Stimulated activated naive CD4-positive, alpha-beta T cell (primary cell): ENCODE measurements at regions not wholly inside any gene's neighbourhood (a gene's known extent, or its start where the extent isn't known, plus 50 kb on each side); places are given as distances from the start of the nearest gene placed in this dataset.
"Not testable (repeated sequence)": the region's sequence is repeated elsewhere in the genome, so short reads cannot be mapped to it uniquely, and the experiment has no call there.

ENCODE experiments used
- DNase-seq, 6 experiments: peaks; one replicate each; lab custom pipeline; 2025; lab: John Stamatoyannopoulos, UW

DNA sequence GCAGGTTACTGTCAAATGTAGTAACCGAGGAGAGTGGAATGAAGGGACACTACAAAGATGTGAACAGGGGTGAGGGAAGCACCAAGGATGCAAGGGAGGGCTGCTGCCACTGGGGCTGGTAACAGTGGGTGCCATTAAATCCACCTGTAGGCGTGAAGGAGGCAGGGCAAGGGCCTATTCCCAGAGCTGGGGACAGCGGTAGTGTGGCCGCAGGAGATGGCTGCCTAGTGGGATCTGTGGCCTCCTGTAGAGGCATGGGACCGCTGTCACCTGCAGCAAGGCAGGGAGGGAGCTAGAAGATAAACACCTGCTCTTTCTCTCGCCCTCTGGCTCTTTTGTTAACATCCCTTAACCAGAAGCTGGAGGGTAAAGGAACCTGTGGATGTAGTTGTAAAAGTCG lies 80.5 kb upstream of the CNIH3 start:
- DNase-seq, result no peak

DNA sequence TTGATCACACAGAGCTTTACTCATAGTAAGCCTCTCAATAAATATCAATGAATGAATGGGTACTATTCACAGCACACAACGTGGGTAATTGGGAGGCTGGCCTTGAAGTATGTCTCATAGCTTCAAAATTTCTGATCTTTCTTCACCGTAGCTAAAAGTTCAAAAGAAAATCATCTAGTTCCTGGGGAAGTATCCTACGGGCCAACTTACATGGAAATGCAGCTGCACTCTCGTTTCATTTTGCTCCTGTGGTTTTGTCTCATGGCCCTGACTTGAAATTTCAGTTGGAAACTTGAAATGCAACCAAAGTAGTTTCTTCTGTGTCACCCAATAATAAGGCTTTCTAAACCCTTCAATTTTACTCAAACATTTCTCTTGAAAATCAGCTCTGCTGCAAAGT lies 76.1 kb upstream of the CNIH3 start:
- no peak for DNase-seq

DNA sequence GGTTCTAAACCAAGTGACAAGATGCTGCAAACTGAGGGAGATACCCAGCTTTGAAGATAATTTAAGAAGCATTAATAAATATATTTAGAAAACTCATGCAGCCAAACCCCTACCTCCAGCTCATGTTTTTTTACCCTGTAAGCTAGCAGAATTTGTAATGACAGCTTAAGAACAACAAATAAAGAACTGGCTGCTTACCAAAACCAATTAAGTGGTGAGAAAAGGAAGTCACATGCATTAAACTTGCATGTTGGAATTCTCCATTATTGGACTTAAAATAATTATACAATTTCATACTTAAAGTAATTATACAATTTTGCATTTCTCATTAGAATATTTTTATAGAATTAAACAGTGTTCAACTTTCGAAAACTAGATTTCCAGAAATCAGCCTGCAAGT lies 75.6 kb upstream of the CNIH3 start:
- DNase-seq, result no peak

DNA sequence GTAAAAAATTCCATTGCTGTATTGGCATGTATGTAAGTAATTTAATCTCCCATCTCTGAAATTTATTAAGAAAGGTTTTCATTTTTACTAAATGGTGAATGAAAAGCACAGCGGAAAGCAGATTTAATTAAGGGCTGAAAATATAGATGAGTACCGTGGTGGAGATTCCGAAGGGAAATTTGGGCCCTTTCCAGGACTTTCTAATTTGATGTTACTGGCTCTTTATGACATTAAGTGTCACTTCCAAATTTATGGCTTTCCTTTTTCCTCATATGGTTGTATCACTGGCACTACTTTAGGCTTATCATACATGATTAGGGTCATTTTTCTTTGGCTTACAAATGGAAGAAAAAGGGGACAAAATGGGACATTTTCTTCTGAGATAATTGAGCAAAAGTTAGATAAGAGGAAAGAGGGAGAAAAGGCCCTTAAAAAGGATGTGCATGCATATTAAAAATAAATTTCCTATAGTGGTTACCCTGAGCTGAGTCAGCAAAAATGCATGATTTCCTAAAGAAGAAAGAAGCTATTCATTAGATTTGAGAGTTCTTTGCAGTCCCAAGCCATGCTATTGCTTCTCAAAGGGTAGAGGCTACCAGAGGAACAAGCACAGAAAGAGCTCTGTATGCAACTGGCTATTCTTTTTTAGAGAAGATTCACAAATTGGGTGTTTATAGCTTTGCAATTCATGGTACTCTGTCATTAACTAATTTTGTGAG lies 74.9 kb upstream of the CNIH3 start:
- no peak for DNase-seq

GRCh38 chr1:224541901-224542630 lies 74.1 kb upstream of the CNIH3 start:
- no peak for DNase-seq

GRCh38 chr1:224542783-224543440 lies 73.2 kb upstream of the CNIH3 start:
- no peak for DNase-seq

DNA sequence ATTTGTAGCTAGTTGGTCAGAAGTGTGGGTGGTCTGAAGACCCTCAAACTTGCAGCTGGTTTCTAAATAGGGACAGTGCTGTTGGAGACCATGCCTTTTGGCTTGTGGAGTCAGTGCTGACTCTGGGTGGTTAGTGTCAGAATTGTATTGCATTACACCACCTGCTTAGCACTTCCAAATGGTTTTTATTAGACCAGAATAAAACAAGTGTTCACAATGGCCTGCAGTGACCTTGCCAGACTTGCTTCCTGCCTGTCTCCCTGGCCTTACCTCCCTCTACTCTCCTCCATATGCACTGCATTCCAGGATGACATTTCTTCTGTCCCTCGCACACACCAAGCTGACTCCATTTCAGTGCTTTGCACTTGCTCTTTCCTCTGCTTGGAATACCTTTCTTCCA lies 72.7 kb upstream of the CNIH3 start:
- no peak for DNase-seq

DNA sequence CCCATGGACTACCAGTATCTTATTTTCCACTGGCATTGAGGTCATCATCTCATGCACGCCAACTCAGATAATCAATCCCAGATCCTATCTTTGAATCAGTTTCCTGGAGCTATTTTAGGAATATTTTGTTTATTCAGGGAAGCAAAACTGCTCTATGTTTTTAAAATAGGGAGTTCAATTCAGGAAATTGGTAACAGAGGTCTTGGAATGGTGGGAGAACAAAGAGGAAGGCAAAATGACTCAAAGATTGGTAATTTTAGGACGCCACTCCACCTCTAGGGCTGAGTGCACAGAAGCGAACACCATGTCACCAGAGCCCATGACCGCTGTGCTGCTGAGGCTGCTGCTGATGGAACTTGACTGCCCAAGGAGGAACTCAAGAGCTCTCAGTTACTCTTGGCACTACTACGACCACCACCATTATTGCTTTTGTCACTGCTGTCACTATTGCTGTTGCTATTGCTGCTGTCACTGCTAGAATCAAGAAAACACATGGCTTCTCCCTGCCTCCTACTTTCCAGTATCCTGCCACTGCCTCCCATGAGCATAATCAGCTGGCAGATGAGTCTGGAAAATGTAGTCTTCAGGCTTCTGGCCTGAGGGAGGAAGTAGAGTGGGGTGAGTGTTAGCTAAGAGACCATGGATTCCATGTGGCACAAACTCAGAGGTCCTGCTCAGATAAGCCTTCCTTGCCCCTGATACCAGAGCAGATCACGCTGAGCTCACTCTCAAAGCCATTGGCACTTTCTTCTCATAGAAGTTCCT lies 71.6 kb upstream of the CNIH3 start:
- no peak for DNase-seq

DNA sequence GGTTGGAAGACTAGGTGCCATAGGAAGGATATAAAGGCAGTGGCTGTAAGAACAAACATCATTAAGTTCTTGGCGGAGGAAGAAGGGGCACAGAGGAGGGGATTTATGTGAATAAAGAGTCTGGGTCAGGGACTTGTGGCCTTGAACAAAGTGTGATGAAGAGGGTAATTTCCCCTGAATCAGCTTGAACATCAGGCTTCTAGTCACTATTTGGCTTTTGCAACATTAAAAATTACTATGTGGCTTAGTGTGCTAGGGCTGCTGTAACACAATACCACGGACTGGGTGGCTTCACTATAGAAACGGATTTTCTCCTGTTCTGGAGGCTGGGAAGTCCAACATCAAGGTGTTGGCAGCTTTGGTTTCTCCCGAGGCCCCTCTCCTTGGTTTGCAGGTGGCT lies 70.5 kb upstream of the CNIH3 start:
- DNase-seq, result no peak

DNA sequence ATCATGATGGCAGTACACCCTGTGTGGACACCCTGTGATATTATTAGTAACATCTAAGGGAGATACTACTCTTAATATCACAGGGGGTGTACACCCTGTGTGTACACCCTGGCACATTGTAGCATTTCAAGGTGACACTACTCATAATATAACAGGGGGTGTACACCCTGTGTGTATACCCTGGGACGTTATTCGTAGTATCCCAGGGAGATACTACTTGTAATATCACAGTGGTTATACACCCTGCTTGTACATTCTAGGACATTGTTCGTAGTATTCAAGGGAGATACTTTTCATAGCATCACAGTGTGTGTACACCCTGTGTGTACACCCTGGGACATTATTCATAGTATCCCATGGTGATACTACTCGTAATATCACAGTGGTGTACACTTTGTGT lies 67.4 kb upstream of the CNIH3 start:
- no peak for DNase-seq

DNA sequence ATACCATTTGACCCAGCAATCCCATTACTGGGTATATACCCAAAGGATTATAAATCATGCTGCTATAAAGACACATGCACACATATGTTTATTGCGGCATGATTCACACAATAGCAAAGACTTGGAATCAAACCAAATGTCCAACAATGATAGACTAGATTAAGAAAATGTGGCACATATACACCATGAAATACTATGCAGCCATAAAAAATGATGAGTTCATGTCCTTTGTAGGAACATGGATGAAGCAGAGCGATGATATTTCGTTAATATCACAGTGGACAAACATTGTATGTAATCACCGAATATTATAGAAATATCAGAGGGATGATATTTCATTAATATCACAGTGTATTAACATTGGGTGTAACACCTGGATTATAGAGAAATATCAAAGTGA lies 64.9 kb upstream of the CNIH3 start:
- not testable (repeated sequence) for DNase-seq

DNA sequence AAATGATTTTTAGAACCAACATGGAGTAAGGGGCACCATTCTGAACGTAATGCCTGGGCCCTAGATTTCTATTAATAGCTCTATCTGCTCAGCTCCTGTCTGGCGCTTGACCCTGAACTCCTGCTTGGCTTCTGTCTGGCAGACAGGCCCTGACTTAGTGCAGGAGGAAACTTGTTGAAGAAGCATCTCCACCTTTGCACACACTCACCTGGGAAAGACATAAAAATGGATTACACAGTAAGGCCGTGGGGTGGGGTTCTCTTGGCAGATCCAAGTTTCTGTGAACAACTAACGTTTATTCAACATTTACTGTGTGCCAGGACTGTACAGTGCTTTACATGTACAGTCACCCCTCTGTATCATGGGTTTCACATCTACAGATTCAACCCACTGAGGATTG lies 62.1 kb upstream of the CNIH3 start:
- DNase-seq, result no peak

DNA sequence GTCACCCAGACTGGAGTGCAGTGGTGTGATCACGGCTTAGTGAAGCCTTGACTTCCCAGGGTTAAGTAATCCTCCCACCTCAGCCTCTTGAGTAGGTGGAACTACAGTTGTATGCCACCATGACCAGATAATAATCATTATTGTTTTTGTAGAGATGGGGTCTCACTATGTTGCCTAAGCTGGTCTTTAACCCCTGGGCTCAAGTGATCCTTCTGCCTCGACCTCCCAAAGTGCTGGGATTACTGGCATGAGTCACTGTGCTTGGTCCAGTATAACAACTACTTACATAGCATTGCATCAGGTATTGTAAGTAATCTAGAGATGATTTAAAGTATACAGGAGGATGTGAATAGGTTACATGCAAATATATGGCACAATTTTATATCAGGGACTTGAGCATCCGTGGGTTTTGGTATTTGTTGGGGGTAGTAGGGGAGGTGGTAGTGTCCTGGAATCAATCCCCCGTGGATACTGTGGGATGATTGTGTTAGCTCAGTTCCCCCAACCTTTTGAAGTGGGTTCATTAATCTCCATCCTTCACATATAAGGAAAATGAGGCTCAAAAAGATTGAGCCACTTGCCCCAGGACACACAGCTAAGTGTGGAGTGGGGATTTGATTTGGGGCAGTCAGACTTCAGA lies 61.4 kb upstream of the CNIH3 start:
- no peak for DNase-seq

DNA sequence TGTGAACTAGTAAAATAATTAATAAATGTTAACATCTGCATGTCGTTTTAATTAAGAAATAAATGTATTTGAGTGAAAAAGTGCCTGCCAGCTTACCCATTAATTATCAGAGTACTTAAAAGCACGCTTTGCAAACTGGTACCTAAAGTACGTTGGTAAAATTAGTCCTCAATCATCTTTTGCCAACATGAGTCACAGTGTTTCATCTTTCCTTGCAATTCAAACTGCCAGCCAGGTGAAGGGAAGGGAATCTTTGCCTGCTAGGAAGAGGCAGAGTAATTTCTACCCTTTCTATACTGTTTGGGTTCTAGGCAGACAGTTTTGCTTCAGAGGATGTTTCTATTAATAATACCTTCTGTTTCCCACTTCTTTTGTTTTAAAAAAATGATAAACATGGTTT lies 57.2 kb upstream of the CNIH3 start:
- no peak for DNase-seq

DNA sequence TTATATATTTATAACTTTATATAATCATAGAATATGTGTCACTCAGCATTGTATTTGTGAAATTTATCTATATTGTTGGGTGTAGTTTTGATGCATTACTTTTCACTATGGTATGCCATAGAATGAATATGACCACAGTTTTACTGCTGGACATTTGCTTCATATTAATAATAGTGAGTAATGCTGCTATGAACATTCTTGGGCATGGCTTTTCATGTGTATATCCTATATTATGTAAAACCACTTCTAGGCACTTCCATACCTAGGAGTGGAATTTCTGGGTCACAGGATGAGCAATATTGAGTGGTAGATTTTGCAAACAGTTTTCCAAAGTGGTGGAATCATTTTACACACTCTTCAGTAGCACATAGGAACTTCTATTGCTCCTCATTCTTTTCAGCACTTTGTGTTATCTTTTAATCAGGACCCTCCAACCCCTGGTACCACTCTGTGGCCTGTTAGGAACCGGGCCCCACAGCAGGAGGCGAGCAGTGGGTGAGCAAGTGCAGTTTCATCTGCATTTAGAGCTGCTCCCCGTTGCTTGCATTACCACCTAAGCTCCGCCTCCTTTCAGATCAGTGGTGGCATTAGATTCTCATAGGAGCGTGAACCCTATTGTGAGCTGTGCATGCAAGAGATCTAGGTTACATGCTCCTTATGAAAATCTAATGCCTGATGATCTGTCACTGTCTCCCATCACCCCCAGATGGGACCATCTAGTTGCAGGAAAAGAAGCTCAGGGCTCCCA lies 56.0 kb upstream of the CNIH3 start:
- no peak for DNase-seq

DNA sequence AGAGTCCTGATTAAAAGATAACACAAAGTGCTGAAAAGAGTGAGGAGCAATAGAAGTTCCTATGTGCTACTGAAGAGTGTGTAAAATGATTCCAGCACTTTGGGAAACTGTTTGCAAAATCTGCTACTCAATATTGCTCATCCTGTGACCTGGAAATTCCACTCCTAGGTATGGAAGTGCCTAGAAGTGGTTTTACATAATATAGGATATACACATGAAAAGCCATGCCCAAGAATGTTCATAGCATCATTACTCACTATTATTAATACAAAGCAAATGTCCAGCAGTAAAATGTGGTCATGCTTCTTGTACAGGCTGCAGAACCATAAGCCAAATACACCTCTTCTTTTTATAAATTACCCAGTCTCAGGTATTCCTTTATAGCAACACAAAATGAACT lies 53.2 kb upstream of the CNIH3 start:
- DNase-seq, result not testable (repeated sequence)

- DNase-seq, result no peak
Measured at GRCh38 chr1:224563666-224564065, 52.5 kb upstream of the CNIH3 start.

DNA sequence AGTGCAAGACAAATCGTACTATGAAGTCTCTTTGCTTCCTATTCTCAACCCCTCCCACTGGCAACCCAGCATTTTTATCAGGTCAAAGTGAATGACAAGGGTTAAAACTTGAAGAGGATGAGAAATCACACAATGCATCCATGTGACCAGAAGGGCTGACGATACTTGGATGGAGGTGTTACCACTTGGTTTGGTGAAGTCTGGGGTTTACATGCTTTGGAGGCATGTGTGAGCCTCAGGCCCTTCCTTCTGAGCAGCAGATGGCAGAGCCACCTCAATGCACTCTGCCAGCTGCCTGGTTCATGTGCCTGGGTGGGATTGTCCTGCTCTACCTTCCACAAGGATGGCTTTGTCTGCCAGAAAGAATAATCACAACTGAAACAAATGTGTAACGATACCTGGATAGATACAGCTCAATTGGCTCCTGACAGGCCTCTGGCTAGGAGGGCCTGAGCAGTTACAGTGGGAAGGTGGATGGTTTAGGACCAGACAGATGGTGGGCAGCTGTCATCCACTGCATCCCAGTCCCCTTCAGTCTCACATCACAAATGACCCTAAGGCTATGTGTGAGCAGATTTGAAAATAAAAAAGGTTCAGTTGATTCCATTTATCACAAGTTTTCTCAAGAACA lies 51.5 kb upstream of the CNIH3 start:
- no peak for DNase-seq

GRCh38 chr1:224565186-224565585 lies 50.9 kb upstream of the CNIH3 start:
- no peak for DNase-seq

DNA sequence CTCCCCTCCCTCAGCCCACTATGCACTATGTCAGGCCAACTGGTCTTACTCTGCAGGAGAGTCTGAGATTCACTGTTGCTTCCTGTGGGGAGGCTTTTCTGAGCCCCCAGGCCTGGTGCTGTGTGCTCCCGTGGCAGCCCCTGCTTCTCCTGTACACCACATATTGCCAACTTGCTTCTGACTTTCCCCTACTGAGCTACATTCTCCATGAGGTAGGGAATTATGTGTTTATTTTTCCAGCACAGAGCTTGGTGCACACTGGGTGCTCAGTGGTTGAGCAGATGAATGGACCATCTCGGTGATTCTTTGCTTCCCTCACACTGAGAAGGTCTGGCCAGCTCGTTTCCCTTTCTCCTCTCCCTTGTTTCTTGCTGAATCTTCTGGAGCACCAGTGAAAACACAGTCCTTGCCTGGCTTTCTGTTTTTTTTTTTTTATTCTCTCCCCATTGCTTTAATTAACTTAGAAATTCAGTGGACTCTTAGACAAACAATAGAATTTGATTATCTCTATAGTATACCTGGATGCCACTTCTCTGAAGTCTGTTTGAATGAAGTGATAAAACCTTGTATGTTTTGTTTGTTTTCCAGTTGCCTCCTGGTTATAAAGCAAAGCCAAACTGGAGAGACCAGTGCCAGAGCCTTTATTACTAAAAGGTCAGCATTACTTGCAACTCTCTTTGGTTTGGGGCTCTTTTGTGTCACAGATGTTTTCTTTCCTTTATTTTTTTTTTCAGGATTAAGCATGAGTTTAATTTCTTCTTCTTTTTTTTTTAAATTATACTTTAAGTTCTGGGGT lies 50.3 kb upstream of the CNIH3 start:
- no peak for DNase-seq
